ENCODE measurements at regions not wholly inside any gene's neighbourhood (a gene's known extent, or its start where the extent isn't known, plus 50 kb on each side); places are given as distances from the start of the nearest gene placed in this dataset.

DNA sequence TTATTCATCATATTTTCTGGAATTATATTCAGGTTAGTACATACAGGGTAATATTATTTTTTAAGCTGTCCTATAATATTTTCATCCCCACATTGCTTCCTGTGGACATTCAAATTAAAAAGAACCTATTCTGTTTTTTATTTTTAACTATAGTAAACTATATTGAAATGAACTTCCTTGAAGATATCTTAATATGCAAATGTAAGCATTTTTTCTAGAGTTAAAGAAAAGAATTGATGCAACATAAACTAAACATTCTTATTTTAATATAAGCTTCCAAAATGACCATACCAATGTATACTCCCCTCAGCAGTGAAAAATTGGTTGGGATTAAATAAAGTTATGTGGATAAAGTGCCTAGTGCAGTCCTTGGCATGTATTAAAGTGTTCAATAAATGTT, 416.6 kb downstream of the KIF2B start:
- no peak for DNase-seq (ENCODE audit: low spot score)
- ATAC-seq: no peak
- intact Hi-C loops (cut with micrococcal nuclease; ENCODE audit: unreplicated experiment) (no loop called here), in situ Hi-C loops (cut with HindIII; ENCODE audit: extremely low pct_ligation_motif_present, low pct_unique_long_range_greater_than_20kb) (no loop called here)
- CTCF ChIA-PET (ENCODE audit: low intra/inter-chr PET ratio, low total read pairs): no interaction called here
- no peak overlapping the region for H2AFZ ChIP-seq (ENCODE audit: low read length)
- BruUV-seq (replicated peaks): no TSS peak
- POLR2A ChIA-PET: no interaction called here
- peaks cover 90% of the 10 kb centered on the region for H3K9me3 ChIP-seq (ENCODE audit: low read length)
- FAIRE-seq: no peak
- H3K27me3 ChIP-seq (ENCODE audit: control insufficient read depth in 1 of 2, insufficient read depth in 2 of 2, low read length in 2 of 2): no peaks in the 10 kb centered on the region
- H3K4me3 ChIP-seq (replicated peaks in 1 of 3; ENCODE audit: insufficient read depth in 1 of 3, low read depth in 2 of 3, low read length in 3 of 3): no peak overlapping the region
- no peak overlapping the region for H3K4me2 ChIP-seq (ENCODE audit: low read depth, low read length)
- H3K9ac ChIP-seq (ENCODE audit: insufficient read depth, low read depth, low read length): no peak overlapping the region
- no peaks in the 10 kb centered on the region for H4K20me1 ChIP-seq (ENCODE audit: insufficient read depth, low read length)
- H3K36me3 ChIP-seq (replicated peaks in 1 of 2; ENCODE audit: control insufficient read depth in 1 of 2, insufficient read depth in 2 of 2, low read length in 2 of 2): no peaks in the 10 kb centered on the region
- TF ChIP-seq KAT8 (CRISPR knock-in tag; IDR thresholded peaks at IDR 0.05): no peak
- TF ChIP-seq, protein P1, sequence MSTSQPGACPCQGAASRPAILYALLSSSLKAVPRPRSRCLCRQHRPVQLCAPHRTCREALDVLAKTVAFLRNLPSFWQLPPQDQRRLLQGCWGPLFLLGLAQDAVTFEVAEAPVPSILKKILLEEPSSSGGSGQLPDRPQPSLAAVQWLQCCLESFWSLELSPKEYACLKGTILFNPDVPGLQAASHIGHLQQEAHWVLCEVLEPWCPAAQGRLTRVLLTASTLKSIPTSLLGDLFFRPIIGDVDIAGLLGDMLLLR (CRISPR knock-in tag; IDR thresholded peaks at IDR 0.05): no peak
- no peak for TF ChIP-seq THAP7 (CRISPR knock-in tag; IDR thresholded peaks at IDR 0.05)
- TF ChIP-seq SP5 (CRISPR knock-in tag; IDR thresholded peaks at IDR 0.05; ENCODE audit: borderline replicate concordance, low read depth): no peak
- TF ChIP-seq MAFF (IDR thresholded peaks at IDR 0.05; ENCODE audit: low read depth, low read length): peak; percentile 70; the same call in 1 of the 2 replicates
- TF ChIP-seq ZNF296 (CRISPR knock-in tag; conservative IDR thresholded peaks at IDR 0.05): no peak
- TF ChIP-seq KMT2B (CRISPR knock-in tag; IDR thresholded peaks at IDR 0.05): no peak
- TF ChIP-seq ZBTB7B (CRISPR knock-in tag; IDR thresholded peaks at IDR 0.05): no peak
- no peak for TF ChIP-seq FOXC1 (CRISPR knock-in tag; IDR thresholded peaks at IDR 0.05; ENCODE audit: borderline replicate concordance)
- TF ChIP-seq MAFK (conservative IDR thresholded peaks at IDR 0.05 in 1 of 2, IDR thresholded peaks at IDR 0.05 in 1 of 2; ENCODE audit: low read length in 2 of 2): peak; percentile 53 to 86; a peak in 3 of 4 replicates
- no peak for TF ChIP-seq ZNF598 (CRISPR knock-in tag; IDR thresholded peaks at IDR 0.05; ENCODE audit: borderline replicate concordance)
- H3K4me1 ChIP-seq (ENCODE audit: insufficient read depth, low read length): no peaks in the 10 kb centered on the region
- no peaks in the 10 kb centered on the region for H3K79me2 ChIP-seq (ENCODE audit: insufficient read depth, low read length)
- H3K27ac ChIP-seq (ENCODE audit: extremely low read length, insufficient read depth, low read length): no peak overlapping the region
